ENCODE measurements at regions not wholly inside any gene's neighbourhood (a gene's known extent, or its start where the extent isn't known, plus 50 kb on each side); places are given as distances from the start of the nearest gene placed in this dataset.

- no peak for TF ChIP-seq CTCF (conservative IDR thresholded peaks at IDR 0.05)
- Histone ChIP-seq H4K5ac (ENCODE audit: insufficient read length, low read depth, low read length) (no peak overlapping the region), H2BK120ac (ENCODE audit: low read depth, low read length, poor library complexity, severe bottlenecking) (no peak overlapping the region), H3K23me2 (ENCODE audit: insufficient read length, low read depth, low read length, poor library complexity, severe bottlenecking) (no peaks in the 10 kb centered on the region), H2BK20ac (ENCODE audit: low read depth, low read length, poor library complexity, severe bottlenecking) (peak overlapping the region; percentile 75), H3K18ac (ENCODE audit: insufficient read length, low read depth, low read length) (no peak overlapping the region), H3K9me3 (ENCODE audit: control insufficient read depth, low read depth, low read length) (no peaks in the 10 kb centered on the region), H3K23ac (ENCODE audit: insufficient read length, low read depth, low read length) (no peak overlapping the region), H3T11ph (ENCODE audit: low read length) (no peak overlapping the region), H4K91ac (ENCODE audit: insufficient read length, low read depth, low read length) (no peak overlapping the region), H3K9ac (ENCODE audit: extremely low read depth, insufficient read length, low read length) (no peak overlapping the region), H3K56ac (ENCODE audit: insufficient read length, low read depth, low read length) (no peak overlapping the region), H3K4me1 (ENCODE audit: insufficient read depth, low read length) (peaks cover 8% of the 10 kb centered on the region; the same call in 1 of the 2 replicates), H2BK12ac (ENCODE audit: insufficient read length, low read depth, low read length) (no peak overlapping the region), H2BK15ac (ENCODE audit: low read depth, low read length) (no peak overlapping the region), H3K27ac (ENCODE audit: insufficient read length, low read depth, low read length) (peak overlapping the region; percentile 5), H2AK5ac (ENCODE audit: insufficient read length, low read length) (no peak overlapping the region), H3K14ac (ENCODE audit: insufficient read depth, low read length) (no peak overlapping the region), H3K4me2 (ENCODE audit: insufficient read depth, insufficient read length, low read length) (no peak overlapping the region), H4K20me1 (ENCODE audit: control insufficient read depth, insufficient read depth, insufficient read length) (no peaks in the 10 kb centered on the region), H3K79me2 (ENCODE audit: insufficient read depth, low read length) (peaks cover 2% of the 10 kb centered on the region; the same call in 1 of the 2 replicates), H3K79me1 (ENCODE audit: insufficient read depth, low read depth, low read length, poor library complexity, severe bottlenecking) (peaks cover 6% of the 10 kb centered on the region), H3K27me3 (ENCODE audit: insufficient read depth, low read length) (no peaks in the 10 kb centered on the region), H3K4ac (ENCODE audit: low read depth, low read length) (no peak overlapping the region), H2BK5ac (ENCODE audit: insufficient read length, low read length) (no peak overlapping the region), H4K8ac (replicated peaks; ENCODE audit: insufficient read length, low read depth, low read length) (no peak overlapping the region), H2AFZ (ENCODE audit: low read length) (no peak overlapping the region)
- Mint-ChIP-seq H3K36me3 (ENCODE audit: insufficient read depth in 1 of 3, low read depth in 3 of 3) (0 out of 7 replicates have a peak, but pooled peaks cover 0 to 1% (median 0%) of the 10 kb centered on the region in 3 experiments), H3K4me1 (peaks cover 42 to 58% of the 10 kb centered on the region in 2 experiments), H3K9me3 (no peaks in the 10 kb centered on the region; a peak in 2 of 5 replicates), H3K4me3 (peak overlapping the region in 1 of 2 experiments; percentile 18; a peak in 1 of 5 replicates), H3K27me3 (ENCODE audit: low read depth) (no peaks in the 10 kb centered on the region), H3K27ac (peak overlapping the region in 2 of 3 experiments; percentile 95 to 97; a peak in 5 of 7 replicates)
- WGBS (ENCODE audit: extremely low coverage, insufficient read length, low lambda C conversion rate), result no CpG with 5 or more reads among the region's 2 CpGs
- no peak for DNase-seq
Measured at GRCh38 chr11:92330114-92330513, 105.5 kb downstream of the FAT3 start.
